Epithelial cell of proximal tubule (primary cell): ENCODE measurements at regions not wholly inside any gene's neighbourhood (a gene's known extent, or its start where the extent isn't known, plus 50 kb on each side); places are given as distances from the start of the nearest gene placed in this dataset.
A peak's percentile ranks its signal among the peaks of the same experiment; 100 is the strongest.

ENCODE experiments used
- DNase-seq: peaks from one replicate; pipeline ENCODE4 v3.0.0-alpha.2; 2011; ENCODE audit warnings: low read depth
- H3K4me3 ChIP-seq: 2 replicates; pipeline ENCODE4 v1.5.1; 2011; ENCODE audit warnings: low read depth, mild to moderate bottlenecking, low read length
- CTCF ChIP-seq: conservative IDR thresholded peaks from 2 replicates; pipeline ENCODE4 v1.5.1; 2012; ENCODE audit warnings: low read depth, mild to moderate bottlenecking, low read length

DNA sequence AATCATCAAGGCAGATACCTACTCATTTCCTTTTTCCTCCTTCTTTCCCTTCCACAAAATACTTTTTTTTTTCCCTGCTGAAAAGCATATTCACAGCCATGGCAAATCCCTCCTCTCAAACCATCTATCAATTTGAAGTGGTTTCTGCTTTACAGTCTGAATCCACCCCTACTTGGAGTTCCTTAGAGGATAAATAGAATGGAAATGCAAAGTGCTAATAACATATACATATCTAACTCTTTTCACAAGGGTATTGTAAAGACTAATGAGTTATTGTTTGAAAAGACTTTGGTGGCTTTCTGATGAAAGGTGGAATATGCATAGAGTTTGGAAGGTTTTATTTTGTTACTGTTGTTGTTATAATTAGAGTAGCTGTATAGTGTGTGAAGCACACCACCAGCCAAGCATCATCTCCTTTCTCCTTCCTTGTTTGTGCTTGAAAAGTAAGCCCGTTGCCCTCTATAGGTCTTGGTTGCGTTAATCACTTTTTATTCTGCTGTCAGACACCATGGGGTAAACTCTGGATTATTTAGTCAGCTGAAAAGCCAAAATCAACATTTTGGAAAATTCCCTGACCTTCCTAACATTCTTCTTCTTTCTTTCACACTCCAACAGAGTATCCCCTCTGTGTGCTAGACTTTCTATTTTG, 2126.9 kb upstream of the CELF4 start:
- no peak for DNase-seq
- no peak overlapping the region for H3K4me3 ChIP-seq
- no peak for TF ChIP-seq CTCF

GRCh38 chr18:39685303-39685902, 2119.8 kb upstream of the CELF4 start:
- no peak for DNase-seq
- no peak overlapping the region for H3K4me3 ChIP-seq
- TF ChIP-seq CTCF = no peak

DNA sequence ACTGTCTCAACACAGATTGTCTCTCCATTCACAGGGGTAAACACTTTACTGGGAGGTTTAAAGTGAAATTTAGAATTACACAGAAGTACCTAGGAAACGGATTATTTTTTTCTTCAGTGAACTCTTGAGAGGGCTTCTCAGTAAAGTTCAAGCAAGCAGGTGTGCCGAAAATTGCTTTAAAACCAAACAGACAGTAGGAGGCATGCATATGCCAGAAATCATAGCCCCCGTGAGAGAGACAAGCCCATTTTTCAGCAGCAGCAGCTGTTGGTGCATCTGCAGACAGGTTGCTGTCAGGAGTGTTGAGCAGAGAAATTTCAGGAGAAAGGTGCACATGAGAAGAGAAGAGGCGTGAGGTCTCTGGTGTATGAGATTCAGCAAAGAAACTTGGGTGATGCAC, 2115.5 kb upstream of the CELF4 start:
- TF ChIP-seq CTCF = peak; percentile 23
- DNase-seq = no peak
- H3K4me3 ChIP-seq = no peak overlapping the region

- TF ChIP-seq CTCF = no peak
- H3K4me3 ChIP-seq = no peak overlapping the region
- DNase-seq = no peak
Observed at GRCh38 chr18:39675906-39676305, 2110.3 kb upstream of the CELF4 start.

- no peak for TF ChIP-seq CTCF
- no peak for DNase-seq
- H3K4me3 ChIP-seq = no peak overlapping the region
Observed at GRCh38 chr18:39675368-39675767, 2109.8 kb upstream of the CELF4 start.

DNA sequence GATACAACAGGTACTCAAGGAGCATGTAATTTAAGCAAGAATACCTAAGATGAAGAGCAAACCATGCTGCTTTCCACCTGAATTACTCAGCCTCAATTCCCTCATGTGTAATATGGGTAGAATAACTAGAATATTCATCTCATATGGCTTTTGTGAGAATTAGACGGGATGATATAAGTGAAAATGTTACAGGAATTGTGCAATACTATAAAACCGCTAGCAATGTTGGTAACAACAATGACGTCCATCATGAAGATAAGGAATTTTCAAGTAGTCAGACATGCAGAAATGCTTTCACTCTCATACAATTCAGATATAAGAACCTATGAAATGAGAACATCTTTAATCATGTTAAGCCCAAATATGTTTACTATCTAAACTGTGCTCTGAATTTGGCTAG, 2106.6 kb upstream of the CELF4 start:
- DNase-seq = no peak
- no peak for TF ChIP-seq CTCF
- H3K4me3 ChIP-seq = no peak overlapping the region

DNA sequence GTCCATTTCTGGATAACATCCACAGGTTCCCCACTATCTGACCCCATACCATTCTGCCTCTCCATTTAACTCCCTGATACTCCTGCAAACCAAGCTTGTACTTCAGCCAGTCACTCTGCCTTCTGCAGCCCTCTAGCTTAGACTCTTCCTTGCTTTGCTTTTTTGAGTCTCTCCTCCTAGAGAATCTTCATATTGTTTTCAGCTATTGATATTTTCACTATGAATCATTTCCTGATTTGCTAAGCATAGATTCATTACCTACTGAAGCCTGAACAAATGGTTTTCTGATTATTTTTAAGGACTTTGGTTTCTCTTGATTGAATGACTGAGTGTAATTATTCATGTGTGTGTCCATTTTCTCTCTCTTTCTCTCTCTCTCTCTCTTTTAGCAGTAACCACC, 2102.3 kb upstream of the CELF4 start:
- H3K4me3 ChIP-seq = no peak overlapping the region
- TF ChIP-seq CTCF = no peak
- no peak for DNase-seq
